Lower lobe of right lung (tissue), 2 donors: ENCODE measurements at regions not wholly inside any gene's neighbourhood (a gene's known extent, or its start where the extent isn't known, plus 50 kb on each side); places are given as distances from the start of the nearest gene placed in this dataset.

Experiments used
- ATAC-seq, 2 donors: fragments of 200-7000 bp; cut with Tn5 transposase; one replicate each; pipeline ENCODE4 v1.9.1; 2020 to 2022; ENCODE audit warnings: mild to moderate bottlenecking in 2 of 2, moderate library complexity in 2 of 2
- DNase-seq: peaks from one replicate; pipeline ENCODE4 v3.0.0-alpha.2; 2020
- H3K27ac ChIP-seq: fragments of 200-600 bp; one replicate; pipeline ENCODE4 v1.8.0; 2022
- H3K27me3 ChIP-seq: fragments of 200-600 bp; one replicate; pipeline ENCODE4 v1.8.0; 2022; ENCODE audit warnings: low read depth
- H3K36me3 ChIP-seq: fragments of 200-600 bp; one replicate; pipeline ENCODE4 v1.8.0; 2022; ENCODE audit warnings: mild to moderate bottlenecking
- H3K4me1 ChIP-seq: fragments of 200-600 bp; one replicate; pipeline ENCODE4 v1.8.0; 2022
- H3K4me3 ChIP-seq: fragments of 200-600 bp; one replicate; pipeline ENCODE4 v1.8.0; 2022; ENCODE audit warnings: mild to moderate bottlenecking
- H3K9me3 ChIP-seq: fragments of 200-600 bp; one replicate; pipeline ENCODE4 v1.8.0; 2022
- intact Hi-C: fragments of 100-400 bp; cut with DNase I; formaldehyde crosslinking; loops from one replicate; pipeline ENCODE4 v1.11.0; 2022
- TF ChIP-seq, protein P1 (sequence below): fragments of 200-600 bp; IDR thresholded peaks from one replicate; pipeline ENCODE4 v1.8.0; 2022; ENCODE audit warnings: antibody characterized with exemption, mild to moderate bottlenecking
- donor health status: DM: no; HTN: yes; CAD: no; lungs with severe emphysema.

DNA sequence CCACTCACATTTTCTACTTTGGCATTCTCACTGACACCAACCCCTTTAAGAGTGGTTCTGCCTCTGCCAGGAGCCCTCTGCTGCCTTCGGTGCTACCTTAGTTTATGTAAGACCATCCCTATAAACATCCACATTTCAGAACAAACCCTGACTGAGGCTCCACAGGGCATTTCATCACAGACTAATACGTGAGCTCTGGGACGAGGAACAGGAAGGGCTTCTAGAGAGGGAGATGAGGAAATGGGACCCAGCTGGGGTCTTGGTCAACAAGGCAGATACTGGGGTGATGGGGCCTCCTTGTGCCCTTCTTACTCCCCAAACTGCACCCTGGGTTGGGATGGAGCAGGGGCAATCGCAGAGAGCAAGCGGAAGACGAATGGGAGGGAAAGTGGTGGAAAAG is 86.5 kb upstream of the FYN start:
- Histone ChIP-seq H3K9me3 (no peaks in the 10 kb centered on the region), H3K27me3 (no peaks in the 10 kb centered on the region), H3K36me3 (no peaks in the 10 kb centered on the region), H3K4me3 (no peak overlapping the region), H3K4me1 (no peaks in the 10 kb centered on the region), H3K27ac (no peak overlapping the region)
- TF ChIP-seq, protein P1, sequence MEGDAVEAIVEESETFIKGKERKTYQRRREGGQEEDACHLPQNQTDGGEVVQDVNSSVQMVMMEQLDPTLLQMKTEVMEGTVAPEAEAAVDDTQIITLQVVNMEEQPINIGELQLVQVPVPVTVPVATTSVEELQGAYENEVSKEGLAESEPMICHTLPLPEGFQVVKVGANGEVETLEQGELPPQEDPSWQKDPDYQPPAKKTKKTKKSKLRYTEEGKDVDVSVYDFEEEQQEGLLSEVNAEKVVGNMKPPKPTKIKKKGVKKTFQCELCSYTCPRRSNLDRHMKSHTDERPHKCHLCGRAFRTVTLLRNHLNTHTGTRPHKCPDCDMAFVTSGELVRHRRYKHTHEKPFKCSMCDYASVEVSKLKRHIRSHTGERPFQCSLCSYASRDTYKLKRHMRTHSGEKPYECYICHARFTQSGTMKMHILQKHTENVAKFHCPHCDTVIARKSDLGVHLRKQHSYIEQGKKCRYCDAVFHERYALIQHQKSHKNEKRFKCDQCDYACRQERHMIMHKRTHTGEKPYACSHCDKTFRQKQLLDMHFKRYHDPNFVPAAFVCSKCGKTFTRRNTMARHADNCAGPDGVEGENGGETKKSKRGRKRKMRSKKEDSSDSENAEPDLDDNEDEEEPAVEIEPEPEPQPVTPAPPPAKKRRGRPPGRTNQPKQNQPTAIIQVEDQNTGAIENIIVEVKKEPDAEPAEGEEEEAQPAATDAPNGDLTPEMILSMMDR = no peak
- no peak for ATAC-seq
- intact Hi-C loops = no loop called here
- DNase-seq = no peak

DNA sequence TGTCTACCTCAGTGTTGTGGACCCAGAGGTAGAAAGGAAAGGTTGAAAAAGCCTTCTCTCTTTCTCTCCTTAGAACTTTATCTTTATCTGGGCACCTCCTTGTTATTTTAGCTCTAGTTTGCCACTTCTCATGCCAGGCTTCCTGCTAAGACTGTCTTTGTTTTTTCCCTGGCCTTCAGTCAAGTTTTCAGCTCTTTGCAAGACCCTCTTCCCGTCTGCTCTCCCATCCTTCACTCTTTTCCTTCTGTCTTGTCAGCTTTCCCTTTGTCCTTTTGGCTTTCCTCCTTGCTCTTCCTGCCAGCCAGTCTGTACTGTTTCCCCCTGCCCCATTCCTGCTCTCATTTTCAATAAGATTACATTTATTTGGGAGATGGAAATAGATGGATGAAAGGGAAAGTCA is 86.8 kb upstream of the CCN6 start:
- intact Hi-C loops = no loop called here
- Histone ChIP-seq H3K4me3 (no peak overlapping the region), H3K9me3 (no peaks in the 10 kb centered on the region), H3K27me3 (no peaks in the 10 kb centered on the region), H3K27ac (no peak overlapping the region), H3K4me1 (no peaks in the 10 kb centered on the region), H3K36me3 (no peaks in the 10 kb centered on the region)
- TF ChIP-seq, protein P1 = no peak
- ATAC-seq (no peak), DNase-seq (no peak)

DNA sequence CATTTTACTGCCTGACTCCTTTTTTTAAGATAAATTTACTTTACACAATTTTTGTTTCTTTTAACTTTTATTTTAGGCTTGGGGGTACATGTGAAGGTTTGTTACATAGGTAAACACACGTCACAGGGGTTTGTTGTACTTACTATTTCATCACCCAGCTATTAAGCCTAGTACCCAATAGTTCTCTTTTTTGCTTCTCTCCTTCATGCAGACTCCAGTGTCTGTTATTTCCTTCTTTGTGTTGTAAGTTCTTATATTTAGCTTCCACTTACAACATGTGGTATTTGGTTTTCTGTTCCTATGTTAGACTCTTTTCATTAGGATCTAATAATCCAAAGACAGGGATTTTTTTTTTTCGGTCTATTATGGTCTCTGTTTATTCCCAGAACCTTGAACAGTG is 83.5 kb upstream of the CCN6 start:
- no peak for ATAC-seq
- intact Hi-C loops = no loop called here
- no peaks in the 10 kb centered on the region for H3K27me3 ChIP-seq

DNA sequence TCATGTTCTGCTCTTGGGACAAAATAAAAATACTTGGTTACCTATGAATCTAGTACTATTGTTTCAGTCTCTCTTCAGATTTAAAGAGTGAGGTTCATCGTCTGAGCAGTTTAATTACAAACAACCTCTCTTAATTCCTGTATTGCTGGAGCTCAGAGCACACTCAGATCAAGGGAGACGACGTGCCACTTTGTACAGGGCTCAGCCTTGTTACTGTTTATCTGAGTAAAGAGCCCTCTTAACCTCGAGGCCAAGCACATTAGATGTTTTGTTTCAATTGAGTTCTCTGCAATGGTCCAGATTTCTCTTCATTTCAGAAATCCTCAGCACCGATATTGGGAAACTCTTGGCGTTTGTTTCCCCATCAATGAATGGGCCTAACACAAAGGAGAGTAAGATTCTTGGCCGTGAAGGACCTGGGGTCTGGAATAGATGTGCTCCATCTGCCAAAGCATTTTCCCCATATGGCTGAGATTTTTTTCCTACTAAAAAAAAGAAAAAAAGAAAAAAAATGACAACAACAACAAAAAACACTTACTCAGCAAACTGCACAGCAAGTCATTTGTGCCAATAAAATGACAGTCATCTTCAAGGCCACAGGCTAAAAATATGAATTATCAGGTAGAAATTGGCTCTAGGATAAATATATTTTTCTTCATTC is 82.6 kb upstream of the CCN6 start:
- ATAC-seq (no peak), DNase-seq (no peak)
- intact Hi-C loops = no loop called here
- H3K4me1 ChIP-seq = peaks cover 15% of the 10 kb centered on the region
- no peak overlapping the region for H3K4me3 ChIP-seq
- no peaks in the 10 kb centered on the region for H3K36me3 ChIP-seq
- H3K27me3 ChIP-seq = no peaks in the 10 kb centered on the region
- TF ChIP-seq, protein P1 = no peak
- H3K9me3 ChIP-seq = no peaks in the 10 kb centered on the region
- no peak overlapping the region for H3K27ac ChIP-seq

More for the DNA sequence above, 83.5 kb upstream of the CCN6 start:
- no peak for DNase-seq
- H3K4me3 ChIP-seq = no peak overlapping the region
- H3K27ac ChIP-seq = no peak overlapping the region
- TF ChIP-seq, protein P1 = no peak
- no peaks in the 10 kb centered on the region for H3K9me3 ChIP-seq
- peaks cover 15% of the 10 kb centered on the region for H3K4me1 ChIP-seq
- no peaks in the 10 kb centered on the region for H3K36me3 ChIP-seq

DNA sequence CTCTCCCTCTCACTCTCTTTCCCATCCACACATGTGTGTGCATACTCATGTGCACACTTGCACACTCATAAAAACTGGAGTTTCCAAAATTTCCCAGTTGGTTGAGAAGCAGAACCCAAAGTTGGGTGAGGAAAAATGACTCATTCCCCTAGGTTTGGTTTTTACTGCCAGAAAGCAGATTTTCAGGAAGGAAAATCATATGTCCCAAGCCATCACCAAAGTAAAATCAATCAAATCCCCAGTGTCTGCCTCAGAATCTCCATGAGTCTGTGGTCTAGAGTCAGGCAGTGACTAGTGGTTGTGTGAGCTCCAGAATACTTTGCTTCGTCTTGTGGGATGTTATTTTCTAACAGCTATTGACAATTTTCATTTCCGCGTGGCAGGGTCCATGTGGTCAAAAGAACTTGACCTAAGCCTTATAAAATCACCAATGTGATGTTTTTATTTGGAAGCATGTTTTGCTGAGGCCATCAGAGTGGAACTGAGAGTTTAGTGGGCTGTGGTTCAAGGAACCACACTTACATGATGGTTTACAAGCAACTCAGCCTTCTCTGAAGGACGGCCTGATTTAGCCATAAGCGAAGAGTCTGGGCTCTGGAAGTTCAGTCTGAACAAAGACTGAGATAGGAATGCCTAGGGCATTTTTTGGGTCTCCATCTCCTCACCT is 81.9 kb upstream of the CCN6 start:
- no peak for ATAC-seq
- no peak for DNase-seq
- intact Hi-C loops = no loop called here
- Histone ChIP-seq H3K27me3 (no peaks in the 10 kb centered on the region), H3K27ac (no peak overlapping the region), H3K9me3 (no peaks in the 10 kb centered on the region), H3K4me3 (no peak overlapping the region), H3K36me3 (no peaks in the 10 kb centered on the region), H3K4me1 (peaks cover 15% of the 10 kb centered on the region)
- TF ChIP-seq, protein P1 = no peak
